ENCODE measurements at regions not wholly inside any gene's neighbourhood (a gene's known extent, or its start where the extent isn't known, plus 50 kb on each side); places are given as distances from the start of the nearest gene placed in this dataset.

- Histone ChIP-seq H2AFZ (ENCODE audit: low read depth, low read length, poor library complexity, severe bottlenecking) (no peak overlapping the region), H3K79me2 (ENCODE audit: insufficient read depth, low read length) (no peaks in the 10 kb centered on the region), H3K4me1 (ENCODE audit: control insufficient read depth in 1 of 2, insufficient read depth in 2 of 2, low read length in 2 of 2) (no peaks in the 10 kb centered on the region), H3K27ac (ENCODE audit: low read depth, low read length) (no peak overlapping the region), H4K20me1 (ENCODE audit: insufficient read depth) (no peaks in the 10 kb centered on the region), H3K27me3 (ENCODE audit: insufficient read depth, low read length) (no peaks in the 10 kb centered on the region), H3K36me3 (ENCODE audit: control insufficient read depth in 1 of 2, insufficient read depth in 2 of 2, low read length in 2 of 2) (no peaks in the 10 kb centered on the region), H3K9me2 (ENCODE audit: insufficient read depth) (no peaks in the 10 kb centered on the region), H3K4me2 (ENCODE audit: low read length) (no peak overlapping the region), H3K9ac (ENCODE audit: low read length) (no peak overlapping the region), H3K9me3 (ENCODE audit: control insufficient read depth in 1 of 2, insufficient read depth in 1 of 2, low read depth in 1 of 2, low read length in 2 of 2) (no peaks in the 10 kb centered on the region), H3K4me3 (replicated peaks in 1 of 2; ENCODE audit: low read depth in 1 of 2, low read length in 2 of 2) (no peak overlapping the region)
- ChIA-PET POLR2A (no interaction called here), CTCF (no interaction called here), RAD21 (ENCODE audit: low non-redundant PET in 1 of 2, low total read pairs in 2 of 2, uncharacterized antibody in 2 of 2, unreplicated experiment in 2 of 2) (no interaction called here)
- no peak for ATAC-seq
- no peak for DNase-seq (ENCODE audit: low read depth, low spot score)
- intact Hi-C loops (cut with micrococcal nuclease) = no loop called here
- BruUV-seq (replicated peaks) = no TSS peak
- TF ChIP-seq MAX (IDR thresholded peaks at IDR 0.05) = no peak
- no peak for TF ChIP-seq YY1 (IDR thresholded peaks at IDR 0.05; ENCODE audit: extremely low read depth, insufficient replicate concordance, low read depth, low read length)
- no peak for TF ChIP-seq RAD21 (IDR thresholded peaks at IDR 0.05; ENCODE audit: low read depth)
- TF ChIP-seq REST (IDR thresholded peaks at IDR 0.05; ENCODE audit: low read depth) = no peak
- no peak for TF ChIP-seq JUND (IDR thresholded peaks at IDR 0.05)
- TF ChIP-seq POLR2A (IDR thresholded peaks at IDR 0.05; ENCODE audit: borderline replicate concordance, extremely low read depth, insufficient read depth, insufficient read length) = no peak
- no peak for TF ChIP-seq CEBPB (IDR thresholded peaks at IDR 0.05; ENCODE audit: low read depth)
- no peak for TF ChIP-seq ZBTB33 (IDR thresholded peaks at IDR 0.05; ENCODE audit: extremely low read depth, insufficient replicate concordance, low read length)
- no peak for TF ChIP-seq EZH2 (IDR thresholded peaks at IDR 0.05)
These were observed 107.3 kb upstream of the CEP126 start for GRCh38 chr11:101807531-101807930.
